Parathyroid adenoma (tissue), 2 donors: ENCODE measurements at regions not wholly inside any gene's neighbourhood (a gene's known extent, or its start where the extent isn't known, plus 50 kb on each side); places are given as distances from the start of the nearest gene placed in this dataset.

ENCODE experiments used
- H2AFZ ChIP-seq: fragments of 300-600 bp; sonication (generic); one replicate; pipeline ENCODE4 v1.7.0; 2017; ENCODE audit warnings: antibody characterized with exemption, mild to moderate bottlenecking
- H3K27ac ChIP-seq: fragments of 300-600 bp; sonication (generic); one replicate; pipeline ENCODE4 v1.7.0; 2017
- H3K27me3 ChIP-seq: fragments of 300-600 bp; sonication (generic); one replicate; pipeline ENCODE4 v1.7.0; 2017; ENCODE audit warnings: low read length; ENCODE audit not compliant: control insufficient read depth, insufficient read depth
- H3K36me3 ChIP-seq: fragments of 300-600 bp; sonication (generic); one replicate; pipeline ENCODE4 v1.7.0; 2017; ENCODE audit warnings: low read length; ENCODE audit not compliant: control insufficient read depth, insufficient read depth
- H3K4me1 ChIP-seq: fragments of 300-600 bp; sonication (generic); one replicate; pipeline ENCODE4 v1.7.0; 2017; ENCODE audit warnings: control low read depth
- H3K4me2 ChIP-seq: fragments of 300-600 bp; sonication (generic); one replicate; pipeline ENCODE4 v1.7.0; 2017; ENCODE audit warnings: low read length
- H3K4me3 ChIP-seq: fragments of 300-600 bp; sonication (generic); one replicate; pipeline ENCODE4 v1.7.0; 2017; ENCODE audit warnings: low read depth, low read length
- H3K79me2 ChIP-seq: fragments of 300-600 bp; sonication (generic); one replicate; pipeline ENCODE4 v1.7.0; 2017; ENCODE audit warnings: control low read depth
- H3K9ac ChIP-seq: fragments of 300-600 bp; sonication (generic); one replicate; pipeline ENCODE4 v1.7.0; 2017; ENCODE audit warnings: mild to moderate bottlenecking
- H3K9me3 ChIP-seq: fragments of 300-600 bp; sonication (generic); one replicate; pipeline ENCODE4 v1.7.0; 2017; ENCODE audit warnings: low read length; ENCODE audit not compliant: control insufficient read depth
- CTCF ChIP-seq: fragments of 300-600 bp; sonication (generic); IDR thresholded peaks from one replicate; pipeline ENCODE4 v1.7.0; 2017; ENCODE audit warnings: antibody characterized with exemption, mild to moderate bottlenecking
- donor health status: primary hyperparathyroidism.

GRCh38 chr7:106386958-106387357 is 102.2 kb upstream of the NAMPT start:
- Histone ChIP-seq H2AFZ (no peak overlapping the region), H3K4me2 (no peak overlapping the region), H3K4me1 (no peaks in the 10 kb centered on the region), H3K9me3 (no peaks in the 10 kb centered on the region), H3K79me2 (no peaks in the 10 kb centered on the region), H3K9ac (no peak overlapping the region), H3K4me3 (no peak overlapping the region), H3K27ac (no peak overlapping the region), H3K27me3 (no peaks in the 10 kb centered on the region), H3K36me3 (no peaks in the 10 kb centered on the region)
- TF ChIP-seq CTCF = no peak

DNA sequence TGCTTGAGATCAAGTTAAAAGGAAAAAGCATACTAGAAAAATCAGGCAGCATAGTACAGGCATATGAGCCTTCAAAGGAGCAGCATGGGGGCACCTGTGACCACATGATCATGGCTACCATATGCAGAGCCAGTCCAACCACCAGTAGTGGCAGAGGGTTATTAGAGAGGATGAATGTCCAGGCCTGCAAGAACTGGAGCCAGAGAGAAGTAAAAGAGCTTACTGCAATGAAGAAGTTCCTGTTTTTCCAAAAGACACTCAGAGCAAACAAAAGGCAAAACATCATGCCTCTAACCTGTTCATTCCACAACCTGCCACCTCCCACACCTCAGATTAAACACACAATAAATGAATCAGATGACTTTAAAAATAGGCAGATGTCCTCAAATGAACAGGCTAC is 99.6 kb upstream of the NAMPT start:
- H3K27me3 ChIP-seq = no peaks in the 10 kb centered on the region
- H2AFZ ChIP-seq = no peak overlapping the region
- TF ChIP-seq CTCF = no peak
- H3K27ac ChIP-seq = no peak overlapping the region
- no peak overlapping the region for H3K9ac ChIP-seq
- H3K4me1 ChIP-seq = no peaks in the 10 kb centered on the region
- no peak overlapping the region for H3K4me2 ChIP-seq
- no peaks in the 10 kb centered on the region for H3K79me2 ChIP-seq
- no peaks in the 10 kb centered on the region for H3K9me3 ChIP-seq
- no peaks in the 10 kb centered on the region for H3K36me3 ChIP-seq
- H3K4me3 ChIP-seq = no peak overlapping the region

GRCh38 chr7:106382929-106383328 is 98.1 kb upstream of the NAMPT start:
- no peaks in the 10 kb centered on the region for H3K79me2 ChIP-seq
- TF ChIP-seq CTCF = no peak
- no peak overlapping the region for H2AFZ ChIP-seq
- no peak overlapping the region for H3K27ac ChIP-seq
- no peaks in the 10 kb centered on the region for H3K9me3 ChIP-seq
- no peak overlapping the region for H3K4me2 ChIP-seq
- no peak overlapping the region for H3K4me3 ChIP-seq
- no peaks in the 10 kb centered on the region for H3K4me1 ChIP-seq
- no peaks in the 10 kb centered on the region for H3K36me3 ChIP-seq
- no peaks in the 10 kb centered on the region for H3K27me3 ChIP-seq
- no peak overlapping the region for H3K9ac ChIP-seq

DNA sequence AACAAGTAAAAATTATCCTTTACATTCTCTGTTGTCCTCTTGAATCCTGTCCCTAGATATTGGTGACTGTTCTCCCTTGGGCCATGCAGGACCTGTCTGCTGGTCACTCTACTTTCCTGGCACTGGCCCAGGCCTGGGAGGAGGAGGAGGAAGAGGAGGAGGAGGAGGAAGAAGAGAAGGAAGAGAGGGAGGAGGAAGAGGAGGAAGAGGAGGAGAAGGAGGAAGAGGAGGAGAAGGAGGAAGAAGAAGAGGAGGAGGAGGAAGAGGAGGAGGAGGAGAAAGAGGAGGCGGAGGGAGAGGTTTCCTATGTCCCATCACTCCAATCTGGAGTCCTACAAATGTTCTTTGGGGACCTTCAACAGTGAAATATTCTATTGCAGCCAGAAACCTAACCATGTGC is 97.3 kb upstream of the NAMPT start:
- Histone ChIP-seq H3K27ac (no peak overlapping the region), H3K9ac (no peak overlapping the region), H3K9me3 (no peaks in the 10 kb centered on the region), H3K4me3 (no peak overlapping the region), H3K36me3 (no peaks in the 10 kb centered on the region), H2AFZ (no peak overlapping the region), H3K79me2 (no peaks in the 10 kb centered on the region), H3K27me3 (no peaks in the 10 kb centered on the region), H3K4me1 (no peaks in the 10 kb centered on the region), H3K4me2 (no peak overlapping the region)
- TF ChIP-seq CTCF = no peak

- H3K27ac ChIP-seq = no peak overlapping the region
Measured at GRCh38 chr7:106381252-106381651, 96.5 kb upstream of the NAMPT start.

More at GRCh38 chr7:106381252-106381651, 96.5 kb upstream of the NAMPT start:
- Histone ChIP-seq H3K36me3 (no peaks in the 10 kb centered on the region), H3K4me1 (no peaks in the 10 kb centered on the region), H3K79me2 (no peaks in the 10 kb centered on the region), H3K9me3 (no peaks in the 10 kb centered on the region), H3K27me3 (no peaks in the 10 kb centered on the region), H3K9ac (no peak overlapping the region), H3K4me3 (no peak overlapping the region), H2AFZ (no peak overlapping the region), H3K4me2 (no peak overlapping the region)
- no peak for TF ChIP-seq CTCF
